Activated CD4-positive, alpha-beta T cell treated with anti-CD3 and anti-CD28 coated beads, Interleukin-2, amount 10 ng/mL, durations not matched to agents 7 days and 5 days (primary cell): ENCODE measurements at regions not wholly inside any gene's neighbourhood (a gene's known extent, or its start where the extent isn't known, plus 50 kb on each side); places are given as distances from the start of the nearest gene placed in this dataset.

Experiments used
- CTCF ChIA-PET: fragments of 350-600 bp; sonication (Branson Sonifier 250); formaldehyde crosslinking; loops from one replicate; lab custom pipeline; 2021; ENCODE audit warnings: antibody characterized with exemption; lab: Charles Lee
- POLR2A ChIA-PET: fragments of 350-600 bp; sonication (Branson Sonifier 250); formaldehyde crosslinking; loops from one replicate; lab custom pipeline; 2021; ENCODE audit warnings: antibody characterized with exemption; lab: Charles Lee
- DNase-seq: peaks from one replicate; pipeline ENCODE4 v3.0.0-alpha.2; 2020
- H3K27ac Mint-ChIP-seq: one replicate; pipeline ENCODE4 v1.8.0; 2021; ENCODE audit warnings: mild to moderate bottlenecking, moderate library complexity, mixed read lengths
- H3K27me3 Mint-ChIP-seq: one replicate; pipeline ENCODE4 v1.8.0; 2021; ENCODE audit warnings: mixed read lengths
- H3K36me3 Mint-ChIP-seq: one replicate; pipeline ENCODE4 v1.8.0; 2021; ENCODE audit warnings: low read depth, mixed read lengths
- H3K4me1 Mint-ChIP-seq: one replicate; pipeline ENCODE4 v1.8.0; 2021; ENCODE audit warnings: mixed read lengths
- H3K4me3 Mint-ChIP-seq: one replicate; pipeline ENCODE4 v1.8.0; 2021; ENCODE audit warnings: mild to moderate bottlenecking, moderate library complexity, mixed read lengths
- H3K9me3 Mint-ChIP-seq: one replicate; pipeline ENCODE4 v1.8.0; 2021; ENCODE audit warnings: mixed read lengths

- DNase-seq = no peak
- peaks cover 2% of the 10 kb centered on the region for H3K36me3 Mint-ChIP-seq
- H3K27me3 Mint-ChIP-seq = peaks cover 4% of the 10 kb centered on the region
- H3K4me1 Mint-ChIP-seq = no peaks in the 10 kb centered on the region
- POLR2A ChIA-PET = no interaction called here
- CTCF ChIA-PET = no interaction called here
- no peak overlapping the region for H3K4me3 Mint-ChIP-seq
- H3K9me3 Mint-ChIP-seq = peaks cover 8% of the 10 kb centered on the region
- no peak overlapping the region for H3K27ac Mint-ChIP-seq
Measured at GRCh38 chr4:78675325-78675724, 100.8 kb upstream of the BMP2K start.

GRCh38 chr4:78682070-78682469, 94.1 kb upstream of the BMP2K start:
- Mint-ChIP-seq H3K4me3 (no peak overlapping the region), H3K4me1 (no peaks in the 10 kb centered on the region), H3K9me3 (no peaks in the 10 kb centered on the region), H3K27ac (no peak overlapping the region), H3K36me3 (no peaks in the 10 kb centered on the region), H3K27me3 (no peaks in the 10 kb centered on the region)
- POLR2A ChIA-PET = no interaction called here
- CTCF ChIA-PET = interaction anchor here (1.6 kb wide), 1 partner anchor 18 kb away, joined by 4 read pairs; no protein-coding TSS in a partner anchor
- DNase-seq = no peak

- no peaks in the 10 kb centered on the region for H3K9me3 Mint-ChIP-seq
- H3K4me3 Mint-ChIP-seq = no peak overlapping the region
- no peak overlapping the region for H3K27ac Mint-ChIP-seq
- H3K36me3 Mint-ChIP-seq = no peaks in the 10 kb centered on the region
- H3K27me3 Mint-ChIP-seq = no peaks in the 10 kb centered on the region
- POLR2A ChIA-PET = no interaction called here
- CTCF ChIA-PET = interaction anchor here (0.6 to 1.9 kb wide), 5 partner anchors 10 to 181 kb away, joined by 3 to 4 read pairs (median 3); no protein-coding TSS in a partner anchor
- no peak for DNase-seq
- no peaks in the 10 kb centered on the region for H3K4me1 Mint-ChIP-seq
Measured at GRCh38 chr4:78683352-78683751, 92.8 kb upstream of the BMP2K start.

DNA sequence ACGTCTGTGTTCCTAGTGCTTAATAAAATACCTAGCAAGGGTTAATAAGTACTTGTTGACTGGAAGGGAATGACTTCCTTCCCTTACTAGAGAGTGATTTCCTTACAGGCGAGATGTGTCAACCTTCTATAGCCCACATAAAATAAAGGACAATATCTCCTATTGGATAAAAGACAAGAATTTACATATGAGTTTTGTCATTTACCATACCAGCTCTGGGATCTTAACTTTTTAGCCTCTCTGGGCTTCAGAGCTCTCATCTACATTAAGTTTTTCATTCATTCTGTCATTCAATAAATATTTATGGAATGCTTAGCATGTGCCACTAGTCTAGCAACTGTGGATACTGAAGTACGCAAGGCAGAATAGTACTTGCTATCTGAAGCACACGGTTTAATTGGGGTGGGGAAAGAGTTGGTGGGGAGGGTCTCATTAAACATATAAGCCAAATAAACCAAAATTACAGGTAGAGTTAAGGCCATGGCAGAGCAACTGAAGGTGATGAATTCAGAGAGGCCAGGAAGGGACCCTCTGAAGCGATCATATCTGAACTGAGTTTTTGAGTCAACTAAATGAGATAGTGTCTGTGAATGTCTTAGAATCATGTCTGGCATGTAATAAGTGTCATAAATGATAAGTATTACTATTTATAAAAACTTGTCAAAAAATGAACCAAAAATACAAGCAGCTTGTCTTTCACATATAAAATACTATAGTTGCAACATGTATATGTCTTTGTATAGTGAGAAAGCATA, 91.6 kb upstream of the BMP2K start:
- H3K9me3 Mint-ChIP-seq = no peaks in the 10 kb centered on the region
- H3K27me3 Mint-ChIP-seq = no peaks in the 10 kb centered on the region
- H3K4me1 Mint-ChIP-seq = no peaks in the 10 kb centered on the region
- no peaks in the 10 kb centered on the region for H3K36me3 Mint-ChIP-seq
- H3K4me3 Mint-ChIP-seq = no peak overlapping the region
- ChIA-PET POLR2A (interaction anchor here (0.6 kb wide), 1 partner anchor 146 kb away, joined by 4 read pairs; no protein-coding TSS in a partner anchor), CTCF (interaction anchor here (1.5 to 1.9 kb wide), 2 partner anchors 12 to 17 kb away, joined by 3 to 4 read pairs; no protein-coding TSS in a partner anchor)
- DNase-seq = no peak
- H3K27ac Mint-ChIP-seq = no peak overlapping the region

- DNase-seq = no peak
- CTCF ChIA-PET = interaction anchor here (0.6 kb wide), 1 partner anchor 66 kb away, joined by 3 read pairs; no protein-coding TSS in a partner anchor
- Mint-ChIP-seq H3K4me3 (no peak overlapping the region), H3K9me3 (no peaks in the 10 kb centered on the region), H3K36me3 (no peaks in the 10 kb centered on the region), H3K4me1 (peaks cover 11% of the 10 kb centered on the region), H3K27ac (no peak overlapping the region), H3K27me3 (peaks cover 2% of the 10 kb centered on the region)
- POLR2A ChIA-PET = no interaction called here
Measured at GRCh38 chr4:78687818-78688217, 88.3 kb upstream of the BMP2K start.

DNA sequence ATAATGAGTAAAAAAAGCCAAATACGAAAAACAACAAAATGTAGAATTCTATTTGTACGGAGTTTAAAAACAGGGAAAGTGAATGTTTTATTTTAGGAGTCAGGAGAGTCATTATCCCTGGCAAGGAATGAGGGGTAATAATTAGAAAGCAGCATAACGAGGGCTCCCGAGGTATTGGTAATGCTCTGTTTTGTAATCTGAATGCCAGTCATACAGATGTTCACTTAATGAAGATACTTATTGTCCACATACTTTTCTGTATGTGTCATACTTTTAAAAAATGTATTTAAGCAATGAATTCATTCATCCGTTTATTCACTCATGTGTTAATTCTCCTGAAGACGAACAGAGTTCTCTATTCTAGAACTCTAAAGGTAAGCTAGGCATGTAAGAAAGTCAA, 87.8 kb upstream of the BMP2K start:
- H3K4me1 Mint-ChIP-seq = peaks cover 11% of the 10 kb centered on the region
- ChIA-PET POLR2A (no interaction called here), CTCF (no interaction called here)
- no peaks in the 10 kb centered on the region for H3K9me3 Mint-ChIP-seq
- H3K4me3 Mint-ChIP-seq = no peak overlapping the region
- no peak overlapping the region for H3K27ac Mint-ChIP-seq
- peaks cover 2% of the 10 kb centered on the region for H3K27me3 Mint-ChIP-seq
- H3K36me3 Mint-ChIP-seq = no peaks in the 10 kb centered on the region
- no peak for DNase-seq

DNA sequence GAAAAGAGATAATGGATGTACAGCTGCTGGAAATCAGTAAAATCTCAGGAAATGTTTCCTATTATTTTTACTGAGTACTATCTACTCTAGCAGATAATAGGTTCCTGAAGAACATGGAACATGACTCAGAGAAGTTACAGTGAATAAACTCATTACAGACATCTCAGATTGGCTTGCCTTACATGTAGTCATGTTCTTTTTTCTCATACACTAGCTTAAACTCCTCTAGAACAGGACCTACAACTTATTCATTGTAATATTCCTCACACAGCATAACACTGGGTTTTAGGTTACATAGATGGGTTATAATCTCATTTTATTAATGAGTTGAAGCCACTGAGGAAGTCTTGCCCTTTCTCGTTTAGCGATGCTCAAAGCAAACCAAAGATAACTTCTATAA, 86.9 kb upstream of the BMP2K start:
- ChIA-PET POLR2A (no interaction called here), CTCF (interaction anchor here (1.1 kb wide), 1 partner anchor 20 kb away, joined by 3 read pairs; no protein-coding TSS in a partner anchor)
- peaks cover 2% of the 10 kb centered on the region for H3K27me3 Mint-ChIP-seq

GRCh38 chr4:78689700-78690323, 86.3 kb upstream of the BMP2K start:
- DNase-seq = no peak
- CTCF ChIA-PET = interaction anchor here (0.7 to 1.1 kb wide), 2 partner anchors 21 to 191 kb away, joined by 3 read pairs; no protein-coding TSS in a partner anchor
- no peaks in the 10 kb centered on the region for H3K9me3 Mint-ChIP-seq
- POLR2A ChIA-PET = no interaction called here
- H3K27me3 Mint-ChIP-seq = peaks cover 2% of the 10 kb centered on the region
- H3K36me3 Mint-ChIP-seq = no peaks in the 10 kb centered on the region
- H3K4me1 Mint-ChIP-seq = peaks cover 11% of the 10 kb centered on the region
- no peak overlapping the region for H3K27ac Mint-ChIP-seq
- H3K4me3 Mint-ChIP-seq = no peak overlapping the region

More for the DNA sequence above, 86.9 kb upstream of the BMP2K start:
- H3K9me3 Mint-ChIP-seq = no peaks in the 10 kb centered on the region
- no peak overlapping the region for H3K4me3 Mint-ChIP-seq
- H3K36me3 Mint-ChIP-seq = no peaks in the 10 kb centered on the region
- no peak for DNase-seq
- H3K4me1 Mint-ChIP-seq = peaks cover 11% of the 10 kb centered on the region
- H3K27ac Mint-ChIP-seq = no peak overlapping the region

DNA sequence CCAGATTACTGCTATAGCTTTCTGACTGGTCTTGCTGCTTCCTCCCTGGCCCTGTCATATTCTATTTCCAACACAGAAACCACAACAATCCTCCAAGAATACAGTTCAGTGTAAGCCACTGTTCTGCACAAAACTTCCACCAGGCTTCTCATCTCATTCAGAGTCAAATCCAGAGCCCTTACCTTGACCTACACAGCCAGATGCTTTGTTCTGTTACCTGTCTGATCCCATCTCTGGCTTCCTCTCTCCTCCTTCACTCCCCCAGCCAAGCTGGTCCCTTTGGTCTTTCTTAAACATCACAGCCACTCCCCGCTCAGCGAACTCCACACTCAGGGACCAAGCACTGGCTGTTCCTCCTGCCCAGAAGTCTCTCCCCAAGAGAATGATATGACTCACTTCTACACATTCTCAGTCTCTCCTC, 84.8 kb upstream of the BMP2K start:
- Mint-ChIP-seq H3K9me3 (no peaks in the 10 kb centered on the region), H3K27ac (no peak overlapping the region), H3K4me1 (peaks cover 11% of the 10 kb centered on the region), H3K4me3 (no peak overlapping the region), H3K36me3 (no peaks in the 10 kb centered on the region), H3K27me3 (peaks cover 2% of the 10 kb centered on the region)
- CTCF ChIA-PET = no interaction called here
- no peak for DNase-seq
- POLR2A ChIA-PET = no interaction called here

GRCh38 chr4:78691971-78692821, 84.0 kb upstream of the BMP2K start:
- DNase-seq = no peak
- ChIA-PET POLR2A (no interaction called here), CTCF (no interaction called here)
- Mint-ChIP-seq H3K4me3 (no peak overlapping the region), H3K27me3 (peaks cover 2% of the 10 kb centered on the region), H3K36me3 (no peaks in the 10 kb centered on the region), H3K9me3 (no peaks in the 10 kb centered on the region), H3K27ac (no peak overlapping the region), H3K4me1 (peaks cover 11% of the 10 kb centered on the region)

GRCh38 chr4:78692822-78693170, 83.4 kb upstream of the BMP2K start:
- peaks cover 11% of the 10 kb centered on the region for H3K4me1 Mint-ChIP-seq
- peaks cover 2% of the 10 kb centered on the region for H3K27me3 Mint-ChIP-seq
- CTCF ChIA-PET = no interaction called here
- POLR2A ChIA-PET = no interaction called here
- no peak overlapping the region for H3K4me3 Mint-ChIP-seq
- H3K36me3 Mint-ChIP-seq = no peaks in the 10 kb centered on the region
- H3K9me3 Mint-ChIP-seq = no peaks in the 10 kb centered on the region
- DNase-seq = no peak
- H3K27ac Mint-ChIP-seq = no peak overlapping the region

GRCh38 chr4:78693777-78694456, 82.2 kb upstream of the BMP2K start:
- no peak for DNase-seq
- ChIA-PET CTCF (interaction anchor here (1.0 kb wide), 1 partner anchor 29 kb away, joined by 3 read pairs; no protein-coding TSS in a partner anchor), POLR2A (no interaction called here)
- no peak overlapping the region for H3K4me3 Mint-ChIP-seq
- peaks cover 11% of the 10 kb centered on the region for H3K4me1 Mint-ChIP-seq
- peaks cover 2% of the 10 kb centered on the region for H3K27me3 Mint-ChIP-seq
- H3K36me3 Mint-ChIP-seq = no peaks in the 10 kb centered on the region
- no peaks in the 10 kb centered on the region for H3K9me3 Mint-ChIP-seq
- H3K27ac Mint-ChIP-seq = no peak overlapping the region
